Thyroid gland (tissue), 4 donors: ENCODE measurements at regions not wholly inside any gene's neighbourhood (a gene's known extent, or its start where the extent isn't known, plus 50 kb on each side); places are given as distances from the start of the nearest gene placed in this dataset.

ENCODE experiments used
- DNase-seq, 2 donors: peaks; one replicate each; pipeline ENCODE4 v3.0.0-alpha.2; 2019
- H3K27ac ChIP-seq, 3 donors: fragments of 200-600 bp; sonication (generic); 1 replicate in 2 of 3; 2 replicates in 1 of 3; pipeline ENCODE4 v1.5.1; 2016 to 2019; ENCODE audit warnings: mild to moderate bottlenecking in 1 of 3, moderate library complexity in 1 of 3
- H3K27me3 ChIP-seq: fragments of 200-600 bp; sonication (generic); one replicate; pipeline ENCODE4 v1.5.1; 2019
- H3K36me3 ChIP-seq, 2 donors: fragments of 200-600 bp; sonication (generic); one replicate each; pipeline ENCODE4 v1.5.1; 2016 to 2019
- H3K4me1 ChIP-seq, 2 donors: fragments of 200-600 bp; sonication (generic); one replicate each; pipeline ENCODE4 v1.5.1; 2017 to 2019
- H3K4me3 ChIP-seq, 3 donors: fragments of 200-600 bp; sonication (generic); replicated peaks in 1 of 3; 1 replicate in 2 of 3; 2 replicates in 1 of 3; pipeline ENCODE4 v1.5.1; 2016; ENCODE audit warnings: mild to moderate bottlenecking in 1 of 3
- H3K9me3 ChIP-seq: fragments of 200-600 bp; sonication (generic); one replicate; pipeline ENCODE4 v1.5.1; 2017
- CTCF ChIP-seq, 6 experiments: fragments of 200-600 bp in 3 of 6; fragments of 450-650 bp in 3 of 6; sonication (generic) in 3 of 6; IDR thresholded peaks; one replicate each; pipeline ENCODE4 v1.5.1; 2016 to 2019; ENCODE audit warnings: antibody characterized with exemption in 6 of 6, mild to moderate bottlenecking in 2 of 6, inconsistent platforms in 1 of 6, moderate library complexity in 1 of 6
- POLR2A ChIP-seq, 2 donors: fragments of 450-650 bp; IDR thresholded peaks; one replicate each; pipeline ENCODE4 v1.6.1; 2017; ENCODE audit warnings: antibody characterized with exemption in 2 of 2, mild to moderate bottlenecking in 2 of 2, moderate library complexity in 1 of 2
- WGBS, 2 donors: methylation state at CpG; one replicate each; pipeline ENCODE4 v1.1.5; 2017; 5-methylcytosine and 5-hydroxymethylcytosine counted together
- intact Hi-C: fragments of 100-400 bp; cut with DNase I; formaldehyde crosslinking; loops from one replicate; pipeline ENCODE4 v1.15.1; 2023

DNA sequence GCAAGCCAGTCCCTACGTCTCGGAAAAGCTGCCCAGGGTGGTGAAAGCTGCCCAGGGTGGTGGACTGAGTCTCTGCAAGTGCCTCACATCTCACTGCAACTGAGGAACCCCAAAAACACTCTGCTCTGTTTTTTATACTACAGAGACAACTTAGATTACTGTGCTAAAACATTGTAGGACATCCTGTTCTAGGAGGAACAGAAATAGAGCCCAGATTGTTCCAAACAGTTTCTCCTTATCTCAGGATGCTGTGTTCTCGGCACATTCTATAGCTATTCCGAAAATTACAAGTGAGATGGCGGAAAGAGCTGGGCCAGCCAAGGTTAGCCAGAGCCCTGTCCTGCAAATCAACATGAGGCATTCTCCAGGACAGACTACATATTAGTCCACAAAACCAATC is 138.7 kb downstream of the LRIG3 start:
- intact Hi-C loops, result no loop called here
- WGBS, 2 donors, result 91 to 95% methylated on average over 5 of the region's 5 CpGs
- no peak for TF ChIP-seq POLR2A (IDR thresholded peaks at IDR 0.05)
- TF ChIP-seq CTCF (IDR thresholded peaks at IDR 0.05), result no peak

DNA sequence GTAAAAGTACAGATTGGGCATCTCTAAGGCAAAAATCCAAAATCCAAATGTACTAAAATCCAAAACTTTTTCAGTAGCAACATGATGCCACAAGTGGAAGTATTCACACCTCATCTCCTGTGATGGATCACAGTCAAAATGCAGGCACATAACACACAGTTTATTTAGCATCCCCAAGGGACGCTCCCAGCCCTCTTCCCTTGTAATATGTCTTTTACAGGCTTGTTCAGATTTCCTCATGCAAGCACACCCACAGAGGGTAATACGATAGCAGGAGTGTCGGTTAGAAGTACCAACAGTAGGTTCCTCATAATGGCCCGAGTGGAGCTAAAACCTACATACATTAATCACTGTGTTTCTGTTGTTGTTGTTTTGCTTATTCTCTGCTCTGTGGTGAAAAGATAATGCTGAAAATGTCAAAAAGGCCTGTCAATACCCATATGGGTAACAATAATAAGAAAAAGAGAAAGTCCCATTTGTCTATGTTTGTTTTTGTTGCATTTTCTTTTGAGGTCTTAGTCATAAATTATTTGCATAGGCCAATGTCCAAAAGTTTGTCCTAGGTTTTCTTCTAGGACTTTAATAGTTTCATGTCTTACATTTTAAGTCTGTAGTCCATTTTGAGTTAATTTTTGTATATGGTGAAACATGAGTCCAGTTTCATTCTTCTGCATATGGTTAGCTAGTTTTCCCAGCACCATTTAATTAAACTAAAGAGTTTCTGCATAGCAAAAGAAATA is 133.1 kb downstream of the LRIG3 start:
- 77 to 82% methylated on average over 4 of the region's 4 CpGs for whole genome bisulfite sequencing, 2 donors
- Histone ChIP-seq H3K27ac (no peak overlapping the region), H3K4me3 (no peak overlapping the region), H3K27me3 (no peaks in the 10 kb centered on the region), H3K4me1 (no peaks in the 10 kb centered on the region), H3K36me3 (no peaks in the 10 kb centered on the region), H3K9me3 (no peaks in the 10 kb centered on the region)
- intact Hi-C loops, result no loop called here
- no peak for DNase-seq
- TF ChIP-seq CTCF (IDR thresholded peaks at IDR 0.05) (no peak), POLR2A (IDR thresholded peaks at IDR 0.05) (no peak)

More for the DNA sequence above, 138.7 kb downstream of the LRIG3 start:
- no peak for DNase-seq
- H3K36me3 ChIP-seq, result no peaks in the 10 kb centered on the region
- no peaks in the 10 kb centered on the region for H3K4me1 ChIP-seq
- no peak overlapping the region for H3K27ac ChIP-seq
- H3K9me3 ChIP-seq, result no peaks in the 10 kb centered on the region
- no peaks in the 10 kb centered on the region for H3K27me3 ChIP-seq
- H3K4me3 ChIP-seq, result no peak overlapping the region

- WGBS, 2 donors, result 96 to 98% methylated on average over 6 of the region's 6 CpGs
- DNase-seq, result no peak
- Histone ChIP-seq H3K27ac (no peak overlapping the region), H3K36me3 (no peaks in the 10 kb centered on the region), H3K4me3 (no peak overlapping the region), H3K27me3 (no peaks in the 10 kb centered on the region), H3K4me1 (no peaks in the 10 kb centered on the region), H3K9me3 (no peaks in the 10 kb centered on the region)
- no peak for TF ChIP-seq CTCF (IDR thresholded peaks at IDR 0.05)
- TF ChIP-seq POLR2A (IDR thresholded peaks at IDR 0.05), result no peak
- intact Hi-C loops, result no loop called here
Measured at GRCh38 chr12:58794859-58795258, 125.4 kb downstream of the LRIG3 start.

- no peak for DNase-seq
- 88 to 89% methylated on average over 3 of the region's 3 CpGs for WGBS, 2 donors
- Histone ChIP-seq H3K4me1 (no peaks in the 10 kb centered on the region), H3K36me3 (no peaks in the 10 kb centered on the region), H3K27ac (no peak overlapping the region), H3K27me3 (no peaks in the 10 kb centered on the region), H3K4me3 (no peak overlapping the region), H3K9me3 (no peaks in the 10 kb centered on the region)
- intact Hi-C loops, result no loop called here
- no peak for TF ChIP-seq CTCF (IDR thresholded peaks at IDR 0.05)
- TF ChIP-seq POLR2A (IDR thresholded peaks at IDR 0.05), result no peak
Measured at GRCh38 chr12:58795825-58796224, 124.5 kb downstream of the LRIG3 start.

- Histone ChIP-seq H3K27ac (no peak overlapping the region), H3K4me3 (no peak overlapping the region), H3K27me3 (no peaks in the 10 kb centered on the region), H3K4me1 (no peaks in the 10 kb centered on the region), H3K9me3 (no peaks in the 10 kb centered on the region), H3K36me3 (no peaks in the 10 kb centered on the region)
- no peak for DNase-seq
- intact Hi-C loops, result no loop called here
- TF ChIP-seq POLR2A (IDR thresholded peaks at IDR 0.05) (no peak), CTCF (IDR thresholded peaks at IDR 0.05) (no peak)
- 37 to 91% methylated on average over 1 of the region's 1 CpG for WGBS, 2 donors
Measured at GRCh38 chr12:58801986-58802385, 118.3 kb downstream of the LRIG3 start.
